HCT116 (cell line): ENCODE measurements at regions not wholly inside any gene's neighbourhood (a gene's known extent, or its start where the extent isn't known, plus 50 kb on each side); places are given as distances from the start of the nearest gene placed in this dataset.

Source experiments
- CTCF ChIP-seq, 3 experiments: fragments of 200-600 bp in 1 of 3; sonication (generic) in 1 of 3; IDR thresholded peaks in 2 of 3; conservative IDR thresholded peaks in 1 of 3; 2 replicates each; pipeline ENCODE4 v1.5.1; 2012 to 2017; ENCODE audit warnings: low read depth in 2 of 3, low read length in 2 of 3, antibody characterized with exemption in 1 of 3, borderline replicate concordance in 1 of 3, control low read depth in 1 of 3, mild to moderate bottlenecking in 1 of 3, mixed read lengths in 1 of 3, mixed run types in 1 of 3, moderate library complexity in 1 of 3; ENCODE audit not compliant: insufficient read depth in 1 of 3
- JUND ChIP-seq: IDR thresholded peaks from 2 replicates; pipeline ENCODE4 v1.6.1; 2012
- POLR2A ChIP-seq: IDR thresholded peaks from 2 replicates; pipeline ENCODE4 v1.7.0; 2011; ENCODE audit warnings: borderline replicate concordance; ENCODE audit not compliant: insufficient read depth, insufficient read length; ENCODE audit errors: extremely low read depth
- POLR2AphosphoS5 ChIP-seq: IDR thresholded peaks from 2 replicates; pipeline ENCODE4 v1.6.1; 2011; ENCODE audit warnings: mild to moderate bottlenecking, low read depth, low read length, moderate library complexity
- RAD21 ChIP-seq: IDR thresholded peaks from 2 replicates; pipeline ENCODE4 v1.6.1; 2012; ENCODE audit warnings: low read depth, mild to moderate bottlenecking
- SP1 ChIP-seq: IDR thresholded peaks from 2 replicates; pipeline ENCODE4 v1.6.1; 2012; ENCODE audit warnings: low read depth
- YY1 ChIP-seq: IDR thresholded peaks from 2 replicates; pipeline ENCODE4 v1.6.1; 2011; ENCODE audit warnings: low read length, low read depth, moderate library complexity, mild to moderate bottlenecking; ENCODE audit not compliant: insufficient replicate concordance; ENCODE audit errors: extremely low read depth
- ZNF274 ChIP-seq: fragments of 200-500 bp; sonication (Bioruptor generic); IDR thresholded peaks from 2 replicates; pipeline ENCODE4 v1.6.1; 2014; ENCODE audit warnings: mild to moderate bottlenecking, low read depth, low read length, inconsistent platforms
- TF ChIP-seq, protein P1 (sequence below): IDR thresholded peaks from 2 replicates; pipeline ENCODE4 v1.6.1; 2011; ENCODE audit warnings: mild to moderate bottlenecking, low read length, moderate library complexity; ENCODE audit not compliant: insufficient replicate concordance; ENCODE audit errors: extremely low read depth
- TF ChIP-seq, protein P2 (sequence below): IDR thresholded peaks from 2 replicates; pipeline ENCODE4 v1.6.1; 2012
- TF ChIP-seq, protein P3 (sequence below): IDR thresholded peaks from 2 replicates; pipeline ENCODE4 v1.6.1; 2012

- TF ChIP-seq ZNF274 (no peak), SP1 (no peak), CTCF (IDR thresholded peaks at IDR 0.05 in 2 of 3, conservative IDR thresholded peaks at IDR 0.05 in 1 of 3; ENCODE audit: borderline replicate concordance in 1 of 3, insufficient read depth in 1 of 3, low read depth in 2 of 3, low read length in 2 of 3) (no peak), POLR2A (no peak), JUND (no peak), RAD21 (no peak), POLR2AphosphoS5 (no peak), YY1 (no peak)
- TF ChIP-seq, protein P1, sequence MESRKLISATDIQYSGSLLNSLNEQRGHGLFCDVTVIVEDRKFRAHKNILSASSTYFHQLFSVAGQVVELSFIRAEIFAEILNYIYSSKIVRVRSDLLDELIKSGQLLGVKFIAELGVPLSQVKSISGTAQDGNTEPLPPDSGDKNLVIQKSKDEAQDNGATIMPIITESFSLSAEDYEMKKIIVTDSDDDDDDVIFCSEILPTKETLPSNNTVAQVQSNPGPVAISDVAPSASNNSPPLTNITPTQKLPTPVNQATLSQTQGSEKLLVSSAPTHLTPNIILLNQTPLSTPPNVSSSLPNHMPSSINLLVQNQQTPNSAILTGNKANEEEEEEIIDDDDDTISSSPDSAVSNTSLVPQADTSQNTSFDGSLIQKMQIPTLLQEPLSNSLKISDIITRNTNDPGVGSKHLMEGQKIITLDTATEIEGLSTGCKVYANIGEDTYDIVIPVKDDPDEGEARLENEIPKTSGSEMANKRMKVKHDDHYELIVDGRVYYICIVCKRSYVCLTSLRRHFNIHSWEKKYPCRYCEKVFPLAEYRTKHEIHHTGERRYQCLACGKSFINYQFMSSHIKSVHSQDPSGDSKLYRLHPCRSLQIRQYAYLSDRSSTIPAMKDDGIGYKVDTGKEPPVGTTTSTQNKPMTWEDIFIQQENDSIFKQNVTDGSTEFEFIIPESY: no peak
- TF ChIP-seq, protein P2, sequence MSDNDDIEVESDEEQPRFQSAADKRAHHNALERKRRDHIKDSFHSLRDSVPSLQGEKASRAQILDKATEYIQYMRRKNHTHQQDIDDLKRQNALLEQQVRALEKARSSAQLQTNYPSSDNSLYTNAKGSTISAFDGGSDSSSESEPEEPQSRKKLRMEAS: no peak
- TF ChIP-seq, protein P3, sequence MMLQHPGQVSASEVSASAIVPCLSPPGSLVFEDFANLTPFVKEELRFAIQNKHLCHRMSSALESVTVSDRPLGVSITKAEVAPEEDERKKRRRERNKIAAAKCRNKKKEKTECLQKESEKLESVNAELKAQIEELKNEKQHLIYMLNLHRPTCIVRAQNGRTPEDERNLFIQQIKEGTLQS: no peak
These were observed 1128.2 kb downstream of the BCL11A start for GRCh38 chr2:59425247-59425646.
